NT2/D1 (cell line): ENCODE measurements at regions not wholly inside any gene's neighbourhood (a gene's known extent, or its start where the extent isn't known, plus 50 kb on each side); places are given as distances from the start of the nearest gene placed in this dataset.

Experiments
- YY1 ChIP-seq: IDR thresholded peaks from 2 replicates; pipeline ENCODE4 v1.6.1; 2011; ENCODE audit not compliant: insufficient read length, insufficient read depth
- ZNF274 ChIP-seq: IDR thresholded peaks from 2 replicates; pipeline ENCODE4 v1.6.1; 2011; ENCODE audit warnings: mild to moderate bottlenecking, low read depth, low read length

DNA sequence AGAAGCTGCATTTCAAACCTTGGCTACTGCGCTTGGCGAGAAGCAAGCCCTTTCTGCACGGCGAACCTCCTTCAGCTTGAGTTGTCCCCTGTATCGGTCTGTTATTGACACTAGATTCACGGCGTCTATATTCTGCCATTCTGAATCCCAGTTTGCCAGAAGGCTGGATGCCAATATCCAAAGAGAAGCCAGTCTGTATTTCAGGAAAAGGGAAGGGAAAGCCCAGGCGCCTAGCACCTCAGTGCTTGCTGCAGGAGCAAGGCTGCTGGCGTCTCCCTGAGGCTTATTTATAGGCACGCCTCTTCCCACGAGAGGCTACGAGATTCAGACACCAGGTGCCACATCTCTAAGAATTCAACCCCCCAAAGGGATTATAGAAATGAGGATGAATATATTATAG lies 89.6 kb upstream of the CDH4 start:
- no peak for TF ChIP-seq ZNF274
- TF ChIP-seq YY1 = no peak
